ENCODE measurements at regions not wholly inside any gene's neighbourhood (a gene's known extent, or its start where the extent isn't known, plus 50 kb on each side); places are given as distances from the start of the nearest gene placed in this dataset.

GRCh38 chr4:100023800-100024199 lies 73.7 kb upstream of the H2AZ1 start:
- TF ChIP-seq EZH2phosphoT487 (IDR thresholded peaks at IDR 0.05; ENCODE audit: low read depth, severe bottlenecking, unreplicated experiment) (no peak), CTCF (IDR thresholded peaks at IDR 0.05; ENCODE audit: poor library complexity) (no peak), EZH2 (IDR thresholded peaks at IDR 0.05; ENCODE audit: borderline replicate concordance) (no peak)
- Histone ChIP-seq H3K27ac (no peak overlapping the region), H3K4me3 (no peak overlapping the region), H3K4me2 (no peak overlapping the region), H4K20me1 (ENCODE audit: insufficient read depth, poor library complexity, severe bottlenecking) (no peaks in the 10 kb centered on the region), H2AFZ (no peak overlapping the region), H3K27me3 (no peaks in the 10 kb centered on the region), H3K36me3 (replicated peaks; ENCODE audit: insufficient read depth, low read depth) (no peaks in the 10 kb centered on the region), H3K79me2 (no peaks in the 10 kb centered on the region), H3K9me3 (ENCODE audit: low read depth) (no peaks in the 10 kb centered on the region), H3K4me1 (ENCODE audit: insufficient read depth) (no peaks in the 10 kb centered on the region), H3K9me2 (replicated peaks; ENCODE audit: insufficient read depth) (no peaks in the 10 kb centered on the region)
- no peak for DNase-seq (ENCODE audit: low spot score)

GRCh38 chr4:100022792-100023222 lies 72.7 kb upstream of the H2AZ1 start:
- 39% methylated on average over 5 of the region's 5 CpGs for WGBS (ENCODE audit: low lambda C conversion rate, missing lambda C conversion rate)
- TF ChIP-seq CTCF (IDR thresholded peaks at IDR 0.05; ENCODE audit: poor library complexity) (no peak), EZH2 (IDR thresholded peaks at IDR 0.05; ENCODE audit: borderline replicate concordance) (no peak), EZH2phosphoT487 (IDR thresholded peaks at IDR 0.05; ENCODE audit: low read depth, severe bottlenecking, unreplicated experiment) (no peak)
- Histone ChIP-seq H3K27me3 (no peaks in the 10 kb centered on the region), H3K4me2 (no peak overlapping the region), H3K27ac (no peak overlapping the region), H3K4me3 (no peak overlapping the region), H4K20me1 (ENCODE audit: insufficient read depth, poor library complexity, severe bottlenecking) (no peaks in the 10 kb centered on the region), H3K9me3 (ENCODE audit: low read depth) (no peaks in the 10 kb centered on the region), H3K36me3 (replicated peaks; ENCODE audit: insufficient read depth, low read depth) (no peaks in the 10 kb centered on the region), H3K9me2 (replicated peaks; ENCODE audit: insufficient read depth) (no peaks in the 10 kb centered on the region), H3K4me1 (ENCODE audit: insufficient read depth) (no peaks in the 10 kb centered on the region), H3K79me2 (no peaks in the 10 kb centered on the region), H2AFZ (no peak overlapping the region)
- DNase-seq (ENCODE audit: low spot score): no peak

GRCh38 chr4:100019821-100020220 lies 69.7 kb upstream of the H2AZ1 start:
- Histone ChIP-seq H3K36me3 (replicated peaks; ENCODE audit: insufficient read depth, low read depth) (no peaks in the 10 kb centered on the region), H3K4me1 (ENCODE audit: insufficient read depth) (no peaks in the 10 kb centered on the region), H2AFZ (no peak overlapping the region), H3K4me2 (no peak overlapping the region), H3K4me3 (no peak overlapping the region), H4K20me1 (ENCODE audit: insufficient read depth, poor library complexity, severe bottlenecking) (no peaks in the 10 kb centered on the region), H3K9me3 (ENCODE audit: low read depth) (no peaks in the 10 kb centered on the region), H3K27ac (no peak overlapping the region), H3K79me2 (no peaks in the 10 kb centered on the region), H3K9me2 (replicated peaks; ENCODE audit: insufficient read depth) (no peaks in the 10 kb centered on the region), H3K27me3 (no peaks in the 10 kb centered on the region)
- WGBS (ENCODE audit: low lambda C conversion rate, missing lambda C conversion rate): 100% methylated on average over 1 of the region's 1 CpG
- TF ChIP-seq EZH2phosphoT487 (IDR thresholded peaks at IDR 0.05; ENCODE audit: low read depth, severe bottlenecking, unreplicated experiment): no peak
- no peak for TF ChIP-seq CTCF (IDR thresholded peaks at IDR 0.05; ENCODE audit: poor library complexity)
- no peak for TF ChIP-seq EZH2 (IDR thresholded peaks at IDR 0.05; ENCODE audit: borderline replicate concordance)
- no peak for DNase-seq (ENCODE audit: low spot score)
